PC-9 (cell line): ENCODE measurements at regions not wholly inside any gene's neighbourhood (a gene's known extent, or its start where the extent isn't known, plus 50 kb on each side); places are given as distances from the start of the nearest gene placed in this dataset.

ENCODE experiments used
- EZH2 ChIP-seq: fragments of 200-600 bp; sonication (generic); IDR thresholded peaks from 2 replicates; pipeline ENCODE4 v1.8.0; 2017; ENCODE audit warnings: antibody characterized with exemption, low read depth
- TF ChIP-seq, protein P1 (sequence below): fragments of 200-600 bp; sonication (generic); conservative IDR thresholded peaks from 2 replicates; pipeline ENCODE4 v1.6.1; 2017; ENCODE audit warnings: mixed run types, antibody characterized with exemption, mild to moderate bottlenecking, moderate library complexity

DNA sequence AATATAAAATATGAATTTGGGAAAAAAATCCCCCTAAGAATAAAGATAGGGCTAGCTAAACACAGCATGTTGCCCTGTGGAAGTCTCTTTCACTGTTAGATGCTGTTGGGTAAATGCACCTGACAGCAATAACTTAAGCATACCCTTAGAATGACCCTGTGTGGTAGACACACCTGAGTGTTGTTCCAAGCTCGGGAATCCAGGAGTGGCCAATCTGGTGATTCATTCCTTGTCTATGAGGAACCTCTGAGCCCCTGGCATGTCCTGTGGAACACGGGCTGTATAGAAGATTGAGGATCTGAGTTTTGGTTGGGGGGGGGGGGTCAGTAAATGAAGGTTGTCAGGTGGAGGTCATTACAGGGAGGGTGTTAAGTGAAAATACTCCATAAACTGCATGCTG is 730.0 kb upstream of the IGFBP3 start:
- TF ChIP-seq, protein P1, sequence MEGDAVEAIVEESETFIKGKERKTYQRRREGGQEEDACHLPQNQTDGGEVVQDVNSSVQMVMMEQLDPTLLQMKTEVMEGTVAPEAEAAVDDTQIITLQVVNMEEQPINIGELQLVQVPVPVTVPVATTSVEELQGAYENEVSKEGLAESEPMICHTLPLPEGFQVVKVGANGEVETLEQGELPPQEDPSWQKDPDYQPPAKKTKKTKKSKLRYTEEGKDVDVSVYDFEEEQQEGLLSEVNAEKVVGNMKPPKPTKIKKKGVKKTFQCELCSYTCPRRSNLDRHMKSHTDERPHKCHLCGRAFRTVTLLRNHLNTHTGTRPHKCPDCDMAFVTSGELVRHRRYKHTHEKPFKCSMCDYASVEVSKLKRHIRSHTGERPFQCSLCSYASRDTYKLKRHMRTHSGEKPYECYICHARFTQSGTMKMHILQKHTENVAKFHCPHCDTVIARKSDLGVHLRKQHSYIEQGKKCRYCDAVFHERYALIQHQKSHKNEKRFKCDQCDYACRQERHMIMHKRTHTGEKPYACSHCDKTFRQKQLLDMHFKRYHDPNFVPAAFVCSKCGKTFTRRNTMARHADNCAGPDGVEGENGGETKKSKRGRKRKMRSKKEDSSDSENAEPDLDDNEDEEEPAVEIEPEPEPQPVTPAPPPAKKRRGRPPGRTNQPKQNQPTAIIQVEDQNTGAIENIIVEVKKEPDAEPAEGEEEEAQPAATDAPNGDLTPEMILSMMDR, result no peak
- TF ChIP-seq EZH2, result no peak
